ENCODE measurements at regions not wholly inside any gene's neighbourhood (a gene's known extent, or its start where the extent isn't known, plus 50 kb on each side); places are given as distances from the start of the nearest gene placed in this dataset.

DNA sequence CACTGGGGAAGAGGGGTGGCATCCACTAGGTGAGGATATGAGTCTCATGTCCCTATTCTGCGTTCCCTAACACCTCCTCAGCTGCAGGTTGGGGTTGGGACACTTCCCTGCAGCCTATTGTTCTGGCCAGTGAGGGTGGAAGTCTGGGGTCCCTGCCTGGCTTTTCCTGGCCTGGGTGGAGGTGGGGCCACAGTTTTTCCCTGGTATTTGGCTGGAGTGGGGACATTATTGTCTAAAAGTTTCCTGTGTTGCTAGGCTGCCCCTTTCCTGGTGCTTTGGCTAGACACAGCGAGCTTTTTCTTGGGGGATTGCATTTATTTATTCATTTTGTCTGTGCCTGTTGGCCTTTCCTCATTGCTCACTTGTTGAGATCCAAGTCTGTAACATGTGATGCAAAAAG is 559.5 kb upstream of the IGFBP3 start:
- DNase-seq: no peak
- no peak overlapping the region for H3K27ac Mint-ChIP-seq
- H3K36me3 Mint-ChIP-seq (ENCODE audit: low read depth): no peaks in the 10 kb centered on the region
- no peak overlapping the region for H3K4me3 Mint-ChIP-seq
- peaks cover 2% of the 10 kb centered on the region for H3K9me3 Mint-ChIP-seq
- H3K27me3 Mint-ChIP-seq: no peaks in the 10 kb centered on the region
- ChIA-PET POLR2A (no interaction called here), CTCF (no interaction called here)
- no peaks in the 10 kb centered on the region for H3K4me1 Mint-ChIP-seq

DNA sequence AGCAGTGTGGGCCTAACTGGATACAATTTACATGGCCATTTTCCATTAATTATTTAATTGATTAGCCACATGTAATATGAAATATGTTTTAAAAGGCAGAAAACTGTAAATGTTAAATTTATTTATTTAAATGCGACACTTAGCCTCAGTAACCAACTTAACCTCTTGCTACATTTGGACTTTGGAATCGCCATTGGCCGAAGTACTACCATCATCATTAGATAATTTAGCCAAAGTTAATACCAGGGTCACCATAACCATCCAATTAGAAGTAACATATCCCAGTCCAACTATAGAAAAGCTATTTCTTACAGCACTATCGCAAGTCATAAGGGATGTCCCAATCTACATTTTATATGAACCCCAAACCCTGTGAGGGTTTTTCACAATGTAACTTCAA is 558.6 kb upstream of the IGFBP3 start:
- peaks cover 2% of the 10 kb centered on the region for H3K9me3 Mint-ChIP-seq
- no peak overlapping the region for H3K4me3 Mint-ChIP-seq
- DNase-seq: no peak
- no peaks in the 10 kb centered on the region for H3K36me3 Mint-ChIP-seq (ENCODE audit: low read depth)
- ChIA-PET CTCF (no interaction called here), POLR2A (no interaction called here)
- H3K4me1 Mint-ChIP-seq: no peaks in the 10 kb centered on the region
- no peak overlapping the region for H3K27ac Mint-ChIP-seq
- no peaks in the 10 kb centered on the region for H3K27me3 Mint-ChIP-seq

DNA sequence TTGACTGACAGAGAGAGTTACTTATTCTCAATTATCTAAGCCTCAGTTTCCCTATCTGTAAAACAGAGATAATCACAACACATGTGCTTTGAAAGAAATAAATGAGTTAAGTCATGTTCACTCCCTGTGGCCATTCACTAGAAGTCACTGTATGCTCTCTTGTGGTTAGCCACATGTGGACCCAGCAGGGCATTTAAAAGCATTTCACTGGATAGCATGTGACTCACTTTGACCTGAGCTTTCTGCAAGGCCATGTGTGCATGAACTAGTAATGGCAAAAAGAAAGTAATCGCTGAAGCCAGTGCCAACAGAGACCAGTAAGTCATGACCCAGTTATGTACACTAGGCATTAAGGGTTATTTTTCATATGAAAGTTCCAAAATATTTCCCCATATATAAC is 557.0 kb upstream of the IGFBP3 start:
- H3K9me3 Mint-ChIP-seq: peaks cover 6% of the 10 kb centered on the region
- no peaks in the 10 kb centered on the region for H3K36me3 Mint-ChIP-seq (ENCODE audit: low read depth)
- CTCF ChIA-PET: no interaction called here

DNA sequence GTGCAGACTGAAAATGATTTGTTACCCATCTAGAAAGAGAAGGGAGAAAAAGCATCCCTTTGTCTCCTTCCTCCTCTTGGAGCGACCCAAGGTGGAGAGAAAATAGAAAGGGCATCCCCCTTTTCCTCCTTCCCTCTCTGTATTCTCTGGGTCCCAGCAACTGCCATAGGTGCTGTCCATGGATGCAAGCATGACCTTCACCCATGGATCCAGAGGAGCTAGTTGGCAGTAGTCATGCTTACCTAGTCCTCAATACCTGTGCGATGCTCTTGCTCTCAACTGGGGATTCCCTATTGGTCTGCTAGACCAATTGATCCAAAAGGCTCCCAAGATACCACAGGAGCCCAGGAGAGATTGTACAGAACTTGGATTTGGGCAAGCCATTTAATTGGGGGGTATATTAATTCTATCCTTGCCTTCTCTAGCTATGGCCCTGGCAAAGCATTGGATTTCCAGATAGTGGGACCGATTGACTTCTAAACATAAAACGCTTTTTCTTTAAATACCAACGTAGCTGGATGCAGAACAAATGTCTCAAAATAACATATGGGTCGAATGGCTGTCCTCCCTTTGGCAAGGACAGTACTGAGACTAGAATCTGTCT is 547.8 kb upstream of the IGFBP3 start:
- H3K4me3 Mint-ChIP-seq: no peak overlapping the region
- peaks cover 44% of the 10 kb centered on the region for H3K9me3 Mint-ChIP-seq
- ChIA-PET CTCF (no interaction called here), POLR2A (no interaction called here)
- DNase-seq: no peak
- H3K36me3 Mint-ChIP-seq (ENCODE audit: low read depth): no peaks in the 10 kb centered on the region
- H3K4me1 Mint-ChIP-seq: no peaks in the 10 kb centered on the region
- H3K27me3 Mint-ChIP-seq: no peaks in the 10 kb centered on the region
- no peak overlapping the region for H3K27ac Mint-ChIP-seq

More for the DNA sequence above, 557.0 kb upstream of the IGFBP3 start:
- Mint-ChIP-seq H3K27me3 (no peaks in the 10 kb centered on the region), H3K27ac (no peak overlapping the region), H3K4me3 (no peak overlapping the region), H3K4me1 (no peaks in the 10 kb centered on the region)
- POLR2A ChIA-PET: no interaction called here
- DNase-seq: no peak

DNA sequence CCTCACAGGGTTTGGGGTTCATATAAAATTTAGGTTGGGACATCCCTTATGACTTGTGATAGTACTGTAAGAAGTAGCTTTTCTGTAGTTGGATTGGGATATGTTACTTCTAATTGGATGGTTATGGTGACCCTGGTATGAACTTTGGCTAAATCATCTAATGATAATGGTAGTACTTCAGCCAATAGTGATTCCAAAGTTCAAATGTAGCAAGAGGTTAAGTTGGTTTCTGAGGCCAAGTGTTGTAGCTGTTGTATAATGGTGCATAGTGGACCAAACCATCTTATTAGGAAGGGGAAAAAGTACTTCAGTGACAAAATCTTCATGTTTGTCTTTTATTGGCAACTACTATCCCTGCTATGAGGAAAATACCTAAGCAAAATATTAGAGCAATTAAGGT is 542.1 kb upstream of the IGFBP3 start:
- H3K36me3 Mint-ChIP-seq (ENCODE audit: low read depth): no peaks in the 10 kb centered on the region
- POLR2A ChIA-PET: no interaction called here
- no peak overlapping the region for H3K4me3 Mint-ChIP-seq
- H3K9me3 Mint-ChIP-seq: peaks cover 30% of the 10 kb centered on the region
- no peaks in the 10 kb centered on the region for H3K27me3 Mint-ChIP-seq
- H3K4me1 Mint-ChIP-seq: no peaks in the 10 kb centered on the region
- CTCF ChIA-PET: no interaction called here
- no peak overlapping the region for H3K27ac Mint-ChIP-seq
- DNase-seq: no peak

DNA sequence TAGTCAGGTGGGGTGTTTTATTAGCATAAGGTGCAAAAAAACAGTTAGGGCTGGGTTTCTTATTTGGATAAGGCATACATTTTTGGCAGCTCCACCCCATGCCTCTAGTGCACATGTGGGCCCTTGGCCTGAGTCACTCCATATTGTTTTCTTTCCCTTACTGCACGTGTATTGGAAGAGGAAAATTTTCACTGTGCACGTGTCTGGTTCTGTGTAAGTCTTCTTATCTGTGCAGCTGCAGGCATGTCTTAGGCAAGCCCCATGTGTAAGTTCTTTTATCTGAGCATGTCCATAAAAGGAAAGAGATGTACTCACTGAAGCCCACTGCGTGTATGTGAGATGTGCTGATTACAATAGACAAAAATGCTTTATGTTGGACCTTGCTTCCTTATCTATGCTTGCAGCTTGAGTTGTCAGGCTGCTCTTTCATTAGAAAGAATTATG is 540.3 kb upstream of the IGFBP3 start:
- ChIA-PET CTCF (no interaction called here), POLR2A (no interaction called here)
- H3K27ac Mint-ChIP-seq: no peak overlapping the region
- H3K4me1 Mint-ChIP-seq: no peaks in the 10 kb centered on the region
- no peaks in the 10 kb centered on the region for H3K27me3 Mint-ChIP-seq
- H3K4me3 Mint-ChIP-seq: no peak overlapping the region
- peaks cover 18% of the 10 kb centered on the region for H3K9me3 Mint-ChIP-seq
- no peak for DNase-seq
- H3K36me3 Mint-ChIP-seq (ENCODE audit: low read depth): no peaks in the 10 kb centered on the region

DNA sequence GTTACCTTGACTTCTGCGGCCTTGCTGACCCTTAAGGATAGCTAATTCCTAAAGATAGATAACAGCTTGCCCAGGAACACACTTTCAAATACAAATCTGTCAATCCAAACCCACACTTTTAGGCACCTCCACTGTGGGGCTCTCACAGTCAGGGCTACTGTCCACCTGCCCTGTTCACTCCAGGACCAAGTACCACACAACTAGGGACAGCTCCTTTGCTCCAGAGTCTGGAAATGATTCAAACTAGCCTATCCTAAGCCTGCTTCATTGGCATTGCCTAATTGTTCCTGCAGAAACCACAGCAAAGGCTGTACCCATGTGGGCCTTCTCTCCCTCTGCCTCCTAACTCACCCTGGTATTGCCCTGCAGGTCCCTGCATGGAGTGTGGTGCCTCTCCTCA is 538.9 kb upstream of the IGFBP3 start:
- no peak for DNase-seq
- no peaks in the 10 kb centered on the region for H3K27me3 Mint-ChIP-seq
- H3K36me3 Mint-ChIP-seq (ENCODE audit: low read depth): no peaks in the 10 kb centered on the region
- POLR2A ChIA-PET: no interaction called here
- no peaks in the 10 kb centered on the region for H3K4me1 Mint-ChIP-seq
- H3K27ac Mint-ChIP-seq: no peak overlapping the region
- H3K9me3 Mint-ChIP-seq: peaks cover 16% of the 10 kb centered on the region
- H3K4me3 Mint-ChIP-seq: no peak overlapping the region
- CTCF ChIA-PET: no interaction called here

DNA sequence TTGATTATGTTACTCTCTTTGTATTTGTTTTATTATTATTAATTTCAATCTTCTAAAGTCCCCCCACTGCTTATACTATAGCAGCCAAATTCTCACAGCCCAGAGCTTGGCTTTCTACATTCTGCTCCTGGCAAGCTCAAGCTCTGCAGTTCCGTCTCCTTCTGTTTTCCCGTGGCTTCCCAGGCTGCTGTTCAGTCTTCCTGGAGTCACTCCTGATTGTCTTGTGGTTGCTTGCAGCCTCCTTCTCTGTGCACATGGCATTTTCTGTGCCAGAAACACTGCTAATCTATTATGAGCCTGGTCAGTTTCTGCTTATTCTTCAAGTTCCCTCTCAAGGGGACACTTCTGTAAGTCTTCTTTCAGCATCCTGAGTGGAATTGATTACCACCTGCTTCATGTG is 533.7 kb upstream of the IGFBP3 start:
- Mint-ChIP-seq H3K36me3 (ENCODE audit: low read depth) (no peaks in the 10 kb centered on the region), H3K27ac (no peak overlapping the region), H3K9me3 (peaks cover 18% of the 10 kb centered on the region), H3K27me3 (no peaks in the 10 kb centered on the region), H3K4me3 (no peak overlapping the region), H3K4me1 (no peaks in the 10 kb centered on the region)
- ChIA-PET CTCF (no interaction called here), POLR2A (no interaction called here)
- no peak for DNase-seq

DNA sequence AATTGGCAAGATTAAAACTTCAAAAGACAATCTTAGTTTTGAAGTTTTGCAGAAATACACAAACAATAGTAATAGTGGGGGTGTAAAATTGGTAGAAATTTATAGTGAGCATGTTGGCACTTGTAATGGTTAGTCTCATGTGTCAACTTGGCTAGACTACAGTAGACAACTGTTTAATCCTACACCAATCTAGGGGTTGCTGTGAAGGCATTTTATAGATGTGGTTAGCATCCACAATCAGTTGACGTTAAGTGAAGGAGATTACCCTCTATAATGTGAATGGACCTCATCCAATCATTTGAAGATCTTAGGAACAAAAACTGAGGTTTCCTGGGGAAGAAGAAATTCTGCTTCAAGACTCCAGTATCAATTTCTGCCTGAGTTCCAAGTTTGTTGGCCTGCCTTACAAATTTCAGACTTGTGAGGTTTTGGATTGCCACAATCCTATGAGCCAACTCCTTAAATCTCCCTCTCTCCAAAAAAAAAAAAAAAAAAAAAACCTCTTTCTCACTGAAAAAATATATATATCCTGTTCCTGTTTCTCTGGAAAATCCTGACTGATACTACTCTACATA is 531.6 kb upstream of the IGFBP3 start:
- Mint-ChIP-seq H3K27ac (no peak overlapping the region), H3K9me3 (peaks cover 27% of the 10 kb centered on the region), H3K27me3 (no peaks in the 10 kb centered on the region), H3K4me3 (no peak overlapping the region), H3K4me1 (no peaks in the 10 kb centered on the region), H3K36me3 (ENCODE audit: low read depth) (no peaks in the 10 kb centered on the region)
- no peak for DNase-seq
- ChIA-PET POLR2A (no interaction called here), CTCF (no interaction called here)

DNA sequence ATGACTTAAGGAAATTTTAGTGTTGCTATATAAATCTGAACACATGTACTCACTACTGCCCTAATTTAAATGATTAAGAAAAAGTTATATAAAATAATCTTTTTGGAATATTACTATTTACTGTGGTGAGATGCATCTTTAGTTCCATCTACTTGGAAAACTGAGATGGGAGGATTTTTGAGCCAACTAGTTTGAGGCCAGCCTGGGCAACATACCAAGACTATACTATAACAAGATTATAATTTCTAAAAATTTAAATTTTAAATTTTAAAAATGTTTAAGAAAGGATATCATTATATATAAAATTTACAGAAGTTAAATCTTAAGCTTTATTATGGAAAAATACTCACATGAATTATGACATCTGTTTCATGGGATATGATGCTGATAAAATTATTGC is 530.8 kb upstream of the IGFBP3 start:
- CTCF ChIA-PET: no interaction called here
- POLR2A ChIA-PET: no interaction called here
- no peaks in the 10 kb centered on the region for H3K27me3 Mint-ChIP-seq
- H3K36me3 Mint-ChIP-seq (ENCODE audit: low read depth): no peaks in the 10 kb centered on the region
- H3K27ac Mint-ChIP-seq: no peak overlapping the region
- no peak overlapping the region for H3K4me3 Mint-ChIP-seq
- H3K9me3 Mint-ChIP-seq: peaks cover 27% of the 10 kb centered on the region
- H3K4me1 Mint-ChIP-seq: no peaks in the 10 kb centered on the region
- DNase-seq: no peak

DNA sequence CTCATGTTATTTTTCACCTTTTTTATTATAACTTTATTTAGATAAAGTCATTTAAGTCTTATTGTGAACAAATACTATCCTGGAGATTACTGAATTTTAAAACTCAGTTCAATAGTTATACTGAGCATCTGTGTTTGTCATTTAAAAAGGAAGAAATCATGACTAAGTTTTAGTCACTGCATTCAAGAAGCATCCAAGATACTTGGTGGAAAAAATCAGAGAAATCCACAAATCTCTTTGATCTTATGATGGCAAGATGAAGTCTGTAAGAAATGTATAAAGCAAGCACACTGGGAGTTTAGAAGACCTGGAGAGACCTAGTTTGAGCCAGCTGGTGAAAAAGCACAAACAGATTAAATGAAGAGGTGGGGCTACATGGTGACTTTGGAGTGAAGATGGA is 529.8 kb upstream of the IGFBP3 start:
- H3K4me3 Mint-ChIP-seq: no peak overlapping the region
- no peaks in the 10 kb centered on the region for H3K4me1 Mint-ChIP-seq
- H3K27ac Mint-ChIP-seq: no peak overlapping the region
- no peaks in the 10 kb centered on the region for H3K36me3 Mint-ChIP-seq (ENCODE audit: low read depth)
- DNase-seq: no peak
- POLR2A ChIA-PET: no interaction called here
- CTCF ChIA-PET: no interaction called here
- H3K9me3 Mint-ChIP-seq: peaks cover 27% of the 10 kb centered on the region
- H3K27me3 Mint-ChIP-seq: no peaks in the 10 kb centered on the region

DNA sequence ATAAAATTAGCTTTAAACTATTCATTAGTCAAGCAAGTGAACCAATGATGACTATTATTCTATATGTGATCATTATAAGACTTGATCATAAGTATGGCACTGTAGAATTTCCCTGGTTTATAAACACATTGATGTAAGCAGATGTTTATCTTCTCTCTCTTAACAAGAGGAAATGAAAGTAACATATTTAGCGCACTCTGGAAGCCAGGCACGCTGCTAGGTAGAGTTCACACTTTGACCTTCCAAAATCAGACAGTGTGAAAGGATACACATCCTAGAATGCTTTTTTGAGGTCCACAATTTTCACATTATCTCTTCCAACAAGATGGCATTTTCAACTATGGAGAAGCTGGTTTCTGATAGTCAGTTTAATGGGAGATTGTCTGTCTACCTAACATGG is 529.4 kb upstream of the IGFBP3 start:
- DNase-seq: no peak
- Mint-ChIP-seq H3K4me1 (no peaks in the 10 kb centered on the region), H3K36me3 (ENCODE audit: low read depth) (no peaks in the 10 kb centered on the region), H3K27me3 (no peaks in the 10 kb centered on the region), H3K27ac (no peak overlapping the region), H3K4me3 (no peak overlapping the region), H3K9me3 (peaks cover 27% of the 10 kb centered on the region)
- ChIA-PET POLR2A (no interaction called here), CTCF (no interaction called here)

DNA sequence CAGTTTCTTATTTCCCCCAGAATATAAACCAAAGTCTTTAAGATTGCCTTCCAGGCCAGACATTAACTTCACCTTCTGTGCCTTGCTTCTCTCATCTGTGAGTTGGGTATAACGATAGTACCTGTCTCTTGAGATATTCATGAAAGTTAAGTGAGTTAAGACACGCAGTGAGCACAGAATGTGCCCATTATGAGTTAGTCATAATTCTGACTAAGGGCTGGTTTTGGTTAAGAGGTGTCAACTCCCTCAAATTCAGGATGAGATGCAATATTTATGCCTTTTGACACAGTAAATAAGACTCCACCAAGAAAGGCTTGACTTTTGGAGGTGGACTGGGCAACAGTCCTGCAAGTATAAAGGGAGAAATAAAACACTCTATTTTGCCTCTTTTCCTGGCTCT is 528.7 kb upstream of the IGFBP3 start:
- H3K9me3 Mint-ChIP-seq: peaks cover 22% of the 10 kb centered on the region
- DNase-seq: no peak
- H3K4me1 Mint-ChIP-seq: no peaks in the 10 kb centered on the region
- no peaks in the 10 kb centered on the region for H3K36me3 Mint-ChIP-seq (ENCODE audit: low read depth)
- no peak overlapping the region for H3K4me3 Mint-ChIP-seq
- H3K27me3 Mint-ChIP-seq: no peaks in the 10 kb centered on the region
- POLR2A ChIA-PET: no interaction called here
- H3K27ac Mint-ChIP-seq: no peak overlapping the region
- CTCF ChIA-PET: no interaction called here

DNA sequence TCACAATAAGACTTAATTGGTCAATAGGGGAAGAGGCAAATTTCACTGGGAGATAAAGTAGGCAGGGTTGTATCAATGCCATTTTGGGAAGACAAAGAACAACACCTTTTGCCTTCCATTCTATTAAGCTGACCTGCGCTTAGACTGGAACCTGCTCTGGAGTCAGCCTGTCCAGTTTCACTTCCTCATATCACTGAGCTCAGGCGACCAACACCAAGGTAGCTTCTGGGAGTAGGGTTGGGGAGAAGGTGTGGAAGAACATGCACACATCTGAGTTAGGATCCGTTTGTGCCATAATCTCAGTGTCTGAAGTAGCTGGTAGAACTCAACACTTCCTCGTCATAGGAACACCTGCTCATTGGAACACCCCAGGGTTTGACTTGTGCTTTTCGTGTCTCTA is 527.4 kb upstream of the IGFBP3 start:
- CTCF ChIA-PET: no interaction called here
- H3K4me1 Mint-ChIP-seq: no peaks in the 10 kb centered on the region
- H3K36me3 Mint-ChIP-seq (ENCODE audit: low read depth): no peaks in the 10 kb centered on the region
- H3K27ac Mint-ChIP-seq: no peak overlapping the region
- DNase-seq: no peak
- no peaks in the 10 kb centered on the region for H3K27me3 Mint-ChIP-seq
- H3K4me3 Mint-ChIP-seq: no peak overlapping the region
- POLR2A ChIA-PET: no interaction called here
- peaks cover 17% of the 10 kb centered on the region for H3K9me3 Mint-ChIP-seq

Data from activated CD4-positive, alpha-beta T cell treated with anti-CD3 and anti-CD28 coated beads, Interleukin-2, amount 10 ng/mL, durations not matched to agents 7 days and 5 days (primary cell).